ENCODE measurements at regions not wholly inside any gene's neighbourhood (a gene's known extent, or its start where the extent isn't known, plus 50 kb on each side); places are given as distances from the start of the nearest gene placed in this dataset.

- TF ChIP-seq POLR2AphosphoS5 (IDR thresholded peaks at IDR 0.05; ENCODE audit: low read depth, low read length) = no peak
- TF ChIP-seq CTCF (IDR thresholded peaks at IDR 0.05) = no peak
- no peak for TF ChIP-seq SIN3A (IDR thresholded peaks at IDR 0.05; ENCODE audit: borderline replicate concordance, insufficient read depth, low read depth, low read length)
- TF ChIP-seq REST (IDR thresholded peaks at IDR 0.05; ENCODE audit: insufficient read depth in 1 of 2, low read depth in 2 of 2, low read length in 1 of 2) = no peak
- no peak for TF ChIP-seq TCF7L2 (IDR thresholded peaks at IDR 0.05; ENCODE audit: low read depth, low read length)
Measured at GRCh38 chr10:4217653-4218052, 432.6 kb upstream of the KLF6 start.

All from Panc1 (cell line).